ENCODE measurements at regions not wholly inside any gene's neighbourhood (a gene's known extent, or its start where the extent isn't known, plus 50 kb on each side); places are given as distances from the start of the nearest gene placed in this dataset.

DNA sequence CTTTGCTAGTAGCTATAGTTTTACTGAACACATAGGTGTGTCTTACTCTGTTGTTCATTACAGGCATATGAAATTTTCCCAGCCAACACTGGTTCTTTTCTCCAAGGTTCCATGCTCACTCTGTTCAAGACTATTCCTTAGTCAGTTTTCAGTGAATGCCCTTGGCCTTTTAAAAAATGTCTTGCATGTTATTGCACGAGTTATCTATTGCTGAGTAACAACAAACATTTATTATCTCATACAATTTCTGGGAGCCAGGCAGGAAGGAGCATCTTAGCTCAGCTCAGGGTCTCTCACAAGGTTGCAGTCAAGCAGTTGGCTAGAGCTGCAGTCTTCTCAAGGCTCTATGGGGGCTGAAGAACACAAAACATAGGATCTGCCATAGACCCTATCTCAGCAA, 223.5 kb downstream of the BTG1 start:
- no peak for DNase-seq (ENCODE audit: low read depth)

- DNase-seq (ENCODE audit: low read depth) = no peak
Measured at GRCh38 chr12:91921555-91921954, 224.1 kb downstream of the BTG1 start.

- DNase-seq (ENCODE audit: low read depth) = no peak
Measured at GRCh38 chr12:91920741-91921140, 224.9 kb downstream of the BTG1 start.

GRCh38 chr12:91920276-91920675, 225.4 kb downstream of the BTG1 start:
- DNase-seq (ENCODE audit: low read depth) = peak; percentile 80

DNA sequence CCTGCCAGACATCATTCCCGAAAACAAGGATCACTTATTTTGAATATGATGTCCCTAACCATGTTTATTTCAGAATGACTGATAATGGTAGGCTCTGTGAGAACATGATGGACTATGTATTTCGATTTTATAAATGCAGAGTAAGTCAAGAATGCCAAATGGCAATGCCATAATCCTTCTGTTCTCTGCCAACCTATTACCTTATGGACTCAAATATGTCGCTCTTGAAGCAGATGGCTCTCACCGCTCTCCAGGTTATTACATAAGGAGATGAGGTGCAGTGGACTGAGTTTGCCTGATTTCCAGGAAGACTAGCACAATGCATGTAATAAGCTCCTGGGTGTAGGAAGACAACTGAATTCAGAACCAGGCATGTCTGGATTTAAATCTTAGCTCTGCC, 227.2 kb downstream of the BTG1 start:
- no peak for DNase-seq (ENCODE audit: low read depth)

DNA sequence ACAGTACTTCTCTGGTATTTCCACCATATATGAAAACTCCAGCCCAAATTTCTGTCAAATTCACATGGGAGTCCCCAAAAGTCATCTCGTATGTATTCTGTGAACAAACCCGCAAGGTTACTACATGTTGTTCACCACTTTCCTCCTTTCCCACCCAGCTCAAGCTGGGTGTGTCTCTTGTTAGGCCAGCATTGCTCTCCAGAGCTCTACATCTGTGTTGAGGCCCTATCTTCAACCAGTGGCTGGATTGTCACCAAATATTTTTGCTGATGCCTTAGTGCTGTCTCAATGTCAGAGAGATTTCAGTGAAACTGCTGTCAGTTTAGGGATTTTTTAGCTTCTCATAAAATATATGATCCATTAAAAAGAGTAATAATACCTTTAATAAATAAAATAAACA, 230.9 kb downstream of the BTG1 start:
- DNase-seq (ENCODE audit: low read depth) = no peak

DNA sequence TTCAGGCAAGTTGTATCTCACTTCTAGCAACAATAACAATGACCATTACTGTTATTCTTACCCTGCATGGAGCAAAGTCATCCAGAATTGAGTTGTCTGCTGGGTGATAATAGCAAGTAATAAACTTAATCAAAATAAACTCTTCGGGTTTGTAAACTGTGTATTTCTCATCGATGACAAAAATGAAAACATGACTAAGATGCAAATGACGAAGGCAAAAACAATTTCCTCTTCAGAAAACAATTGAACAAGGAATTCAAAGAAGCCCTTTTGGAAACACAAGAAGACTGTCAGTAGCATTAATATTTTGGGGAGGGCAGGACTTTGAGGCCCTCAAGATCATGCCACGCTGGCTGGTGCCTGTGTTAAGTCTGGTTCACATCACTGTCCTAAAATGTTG, 232.0 kb downstream of the BTG1 start:
- DNase-seq (ENCODE audit: low read depth) = no peak

DNA sequence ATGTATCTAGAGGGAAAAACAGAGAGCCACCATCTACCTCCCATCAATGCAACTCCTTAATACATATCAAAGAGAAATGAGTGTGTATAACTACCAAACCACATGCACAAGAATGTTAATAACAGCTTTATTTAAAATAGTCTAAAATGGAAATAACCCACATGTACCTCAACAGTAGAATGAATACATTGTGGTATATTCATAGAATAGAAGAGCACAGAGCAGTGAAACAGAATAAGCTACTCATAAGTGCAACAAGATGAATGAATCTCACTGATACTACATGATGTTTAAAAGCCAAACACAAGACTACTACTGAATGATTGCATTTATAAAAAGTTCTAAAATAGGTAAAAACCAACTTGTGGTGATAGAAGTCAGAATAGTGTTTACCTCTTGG, 232.5 kb downstream of the BTG1 start:
- DNase-seq (ENCODE audit: low read depth) = no peak

GRCh38 chr12:91912178-91912577, 233.5 kb downstream of the BTG1 start:
- DNase-seq (ENCODE audit: low read depth) = no peak

DNA sequence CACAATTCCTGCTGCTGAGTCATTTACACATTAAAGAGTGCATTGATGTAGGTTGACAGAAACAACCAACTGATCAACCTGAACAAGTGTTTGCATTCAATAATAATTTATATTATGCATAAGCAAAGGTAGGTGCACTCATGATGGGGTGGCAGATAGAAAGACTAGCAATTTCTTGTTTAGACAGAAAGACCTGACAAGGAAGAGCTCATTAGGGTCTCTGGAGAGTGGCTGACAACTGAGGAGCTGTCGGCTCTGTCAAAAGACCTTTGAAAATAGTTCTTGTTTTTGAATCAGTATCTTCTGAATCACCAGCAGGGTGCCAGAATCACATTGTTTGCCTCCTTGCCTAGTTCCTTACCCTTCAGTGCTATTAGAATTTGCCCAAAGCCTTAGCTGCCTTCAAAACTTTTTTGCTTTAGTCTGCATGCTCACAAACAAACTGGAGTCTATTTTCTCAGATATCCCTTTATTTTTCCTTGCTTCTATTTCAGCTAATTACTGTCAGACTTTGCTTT, 234.7 kb downstream of the BTG1 start:
- DNase-seq (ENCODE audit: low read depth) = no peak

DNA sequence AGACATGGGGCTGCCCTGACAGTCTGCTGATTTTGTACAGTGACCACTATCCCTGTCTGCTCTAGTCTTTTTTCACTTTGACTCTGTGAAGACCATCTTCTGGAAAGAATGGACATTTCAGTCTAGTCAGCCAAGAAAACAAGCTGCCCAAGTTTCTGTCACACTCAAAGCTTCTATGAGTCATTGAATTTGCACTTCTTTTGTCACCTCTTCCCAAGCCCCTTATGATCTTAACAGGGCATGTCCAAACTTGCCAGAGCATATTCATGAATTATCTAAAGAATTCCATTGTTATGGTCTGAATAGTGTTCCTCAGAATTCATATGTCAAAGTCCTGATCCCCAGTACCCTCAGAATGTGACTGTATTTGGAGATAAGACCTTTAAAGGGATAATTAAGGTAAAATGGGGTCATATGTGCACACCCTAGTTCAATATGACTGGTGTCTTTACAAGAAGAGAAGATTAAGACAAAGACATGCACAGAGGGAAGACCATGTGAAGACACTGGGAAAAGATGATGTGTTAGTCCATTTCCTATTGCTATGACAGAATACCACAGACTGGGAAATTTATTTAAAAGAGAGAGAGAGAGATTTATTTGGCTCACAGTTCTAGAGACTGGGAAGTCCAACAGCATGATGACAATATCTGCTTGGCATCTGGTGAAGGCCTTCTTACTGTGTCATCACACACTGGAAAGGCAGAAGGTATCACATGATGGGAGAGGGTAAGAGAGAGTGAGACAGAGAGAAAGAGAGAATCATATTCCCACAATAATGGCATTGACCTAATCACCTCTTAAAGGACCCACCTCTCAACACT, 242.6 kb downstream of the BTG1 start:
- DNase-seq (ENCODE audit: low read depth) = peak; percentile 43

- no peak for DNase-seq (ENCODE audit: low read depth)
Measured at GRCh38 chr12:91901381-91902074, 244.1 kb downstream of the BTG1 start.

- no peak for DNase-seq (ENCODE audit: low read depth)
Measured at GRCh38 chr12:91900971-91901370, 244.7 kb downstream of the BTG1 start.

DNA sequence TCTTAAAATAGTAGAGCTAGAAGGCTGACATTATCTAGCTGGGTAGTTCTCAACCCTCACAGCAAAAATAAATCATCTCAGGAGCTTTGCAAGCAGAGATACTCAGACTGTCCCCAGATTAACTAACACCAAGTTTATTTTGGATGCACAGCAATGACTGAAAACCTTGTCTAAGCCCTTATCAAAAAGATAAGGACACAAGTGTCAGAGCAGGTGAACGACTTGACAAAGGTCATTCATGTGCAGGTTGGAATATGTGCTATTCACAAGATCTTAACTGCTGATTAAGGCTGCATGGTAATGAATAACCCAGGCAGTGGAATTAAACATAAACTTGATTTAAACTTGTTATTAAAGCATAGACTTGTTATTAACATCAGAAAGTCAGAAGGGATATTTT, 246.6 kb downstream of the BTG1 start:
- DNase-seq (ENCODE audit: low read depth) = no peak

DNA sequence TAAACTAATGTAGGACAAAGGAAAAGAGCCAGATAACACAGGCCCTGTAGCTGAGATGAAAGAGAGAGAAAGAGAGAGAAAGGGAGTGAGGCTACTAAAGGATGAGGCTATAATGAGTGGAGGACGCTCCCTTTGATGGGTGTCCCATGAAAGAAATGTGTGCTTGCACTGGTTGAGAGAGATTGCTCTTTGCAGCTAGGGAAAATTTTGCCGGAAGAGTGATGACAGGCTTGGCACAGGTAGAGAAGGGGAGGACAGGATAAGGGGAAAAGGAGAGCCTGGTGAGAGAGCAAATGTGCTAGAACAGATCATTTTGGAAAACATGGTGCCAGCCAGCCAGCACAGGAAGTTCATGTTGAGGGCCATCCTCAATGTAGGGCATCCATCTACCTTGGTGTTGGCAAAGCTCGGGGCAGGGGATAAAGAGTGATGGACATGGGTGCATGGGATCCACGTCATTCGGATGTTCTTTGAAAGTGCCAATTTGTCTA, 248.6 kb downstream of the BTG1 start:
- no peak for DNase-seq (ENCODE audit: low read depth)

- no peak for DNase-seq (ENCODE audit: low read depth)
Measured at GRCh38 chr12:91896286-91897024, 249.2 kb downstream of the BTG1 start.

GRCh38 chr12:91894911-91895310, 250.7 kb downstream of the BTG1 start:
- no peak for DNase-seq (ENCODE audit: low read depth)

GRCh38 chr12:91893476-91893875, 252.2 kb downstream of the BTG1 start:
- DNase-seq (ENCODE audit: low read depth) = peak; percentile 22

- no peak for DNase-seq (ENCODE audit: low read depth)
Measured at GRCh38 chr12:91892081-91892855, 253.4 kb downstream of the BTG1 start.

DNA sequence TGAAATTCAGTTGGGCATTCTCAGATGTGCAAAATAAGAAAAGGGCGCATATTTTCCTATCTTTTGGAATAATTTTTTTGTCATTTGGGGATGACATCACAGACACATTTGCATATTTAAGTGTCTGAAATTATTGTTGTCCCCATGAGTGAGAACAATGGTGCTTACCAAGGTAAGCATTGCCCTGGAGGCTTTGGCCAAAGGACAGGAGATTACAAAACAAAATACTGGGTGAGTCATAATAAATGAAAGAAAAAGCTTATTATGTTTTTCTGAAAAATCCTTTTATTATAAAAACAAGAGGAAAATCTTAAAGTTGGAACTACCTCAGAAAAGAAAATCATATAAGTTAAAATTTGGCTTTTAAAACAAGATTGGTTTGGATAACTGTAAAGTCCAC, 254.9 kb downstream of the BTG1 start:
- peak; percentile 38 for DNase-seq (ENCODE audit: low read depth)

DNA sequence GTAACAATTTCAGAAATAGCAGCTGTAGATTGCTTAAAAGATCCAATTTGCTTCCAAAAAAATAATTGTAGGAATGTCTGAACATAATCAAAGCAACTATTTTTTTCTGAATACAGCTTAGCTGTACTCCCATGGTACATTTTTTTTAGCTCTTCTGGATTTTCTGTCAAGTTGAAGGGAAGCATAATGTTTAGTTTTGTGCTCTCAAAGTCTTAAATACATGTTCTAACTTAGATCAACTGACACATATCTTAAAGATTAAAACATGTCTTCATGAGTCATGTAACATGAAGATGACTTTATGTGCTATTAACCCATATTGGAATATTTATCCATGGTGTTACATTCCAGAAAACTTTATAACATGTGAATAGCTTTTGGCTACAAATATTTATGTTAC, 255.7 kb downstream of the BTG1 start:
- no peak for DNase-seq (ENCODE audit: low read depth)

- peak; percentile 10 for DNase-seq (ENCODE audit: low read depth)
Measured at GRCh38 chr12:91889059-91889458, 256.6 kb downstream of the BTG1 start.
